ENCODE measurements at regions not wholly inside any gene's neighbourhood (a gene's known extent, or its start where the extent isn't known, plus 50 kb on each side); places are given as distances from the start of the nearest gene placed in this dataset.

DNA sequence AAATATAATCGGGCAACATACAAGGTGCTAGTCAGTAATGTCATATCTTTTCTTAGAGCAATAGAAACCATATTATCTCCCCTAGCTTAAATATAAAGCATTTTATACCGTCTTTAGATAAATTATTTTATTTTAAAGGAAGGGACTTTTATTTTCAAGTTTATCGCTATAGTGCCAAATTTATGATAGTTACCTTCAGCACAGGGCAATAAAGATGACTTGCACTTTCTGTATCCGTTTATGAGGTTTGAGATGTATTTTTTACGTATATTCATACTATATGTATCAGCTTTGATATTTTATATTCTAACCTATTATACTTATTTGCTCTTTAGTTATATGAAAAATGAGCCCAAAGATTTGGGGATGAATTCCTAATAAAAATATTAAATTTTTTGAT lies 61.6 kb upstream of the CARD18 start:
- TF ChIP-seq, protein P1, sequence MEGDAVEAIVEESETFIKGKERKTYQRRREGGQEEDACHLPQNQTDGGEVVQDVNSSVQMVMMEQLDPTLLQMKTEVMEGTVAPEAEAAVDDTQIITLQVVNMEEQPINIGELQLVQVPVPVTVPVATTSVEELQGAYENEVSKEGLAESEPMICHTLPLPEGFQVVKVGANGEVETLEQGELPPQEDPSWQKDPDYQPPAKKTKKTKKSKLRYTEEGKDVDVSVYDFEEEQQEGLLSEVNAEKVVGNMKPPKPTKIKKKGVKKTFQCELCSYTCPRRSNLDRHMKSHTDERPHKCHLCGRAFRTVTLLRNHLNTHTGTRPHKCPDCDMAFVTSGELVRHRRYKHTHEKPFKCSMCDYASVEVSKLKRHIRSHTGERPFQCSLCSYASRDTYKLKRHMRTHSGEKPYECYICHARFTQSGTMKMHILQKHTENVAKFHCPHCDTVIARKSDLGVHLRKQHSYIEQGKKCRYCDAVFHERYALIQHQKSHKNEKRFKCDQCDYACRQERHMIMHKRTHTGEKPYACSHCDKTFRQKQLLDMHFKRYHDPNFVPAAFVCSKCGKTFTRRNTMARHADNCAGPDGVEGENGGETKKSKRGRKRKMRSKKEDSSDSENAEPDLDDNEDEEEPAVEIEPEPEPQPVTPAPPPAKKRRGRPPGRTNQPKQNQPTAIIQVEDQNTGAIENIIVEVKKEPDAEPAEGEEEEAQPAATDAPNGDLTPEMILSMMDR (conservative IDR thresholded peaks at IDR 0.05 in 1 of 2, IDR thresholded peaks at IDR 0.05 in 1 of 2; ENCODE audit: extremely low read depth in 1 of 2, insufficient read depth in 1 of 2, low read depth in 1 of 2, low read length in 2 of 2), result no peak
- TF ChIP-seq EZH2 (IDR thresholded peaks at IDR 0.05; ENCODE audit: borderline replicate concordance, low read length), result no peak

Measured in mammary epithelial cell (primary cell).